IPS-NIHi7 (cell line): ENCODE measurements at regions not wholly inside any gene's neighbourhood (a gene's known extent, or its start where the extent isn't known, plus 50 kb on each side); places are given as distances from the start of the nearest gene placed in this dataset.
A peak's percentile ranks its signal among the peaks of the same experiment; 100 is the strongest.

Experiments used
- DNase-seq: peaks from one replicate; pipeline ENCODE4 v3.0.0; 2012; ENCODE audit warnings: mixed read lengths; ENCODE audit errors: extremely low spot score

- no peak for DNase-seq
These were observed 825.0 kb upstream of the KLHL29 start for GRCh38 chr2:22560021-22560420.

GRCh38 chr2:22579341-22579740, 805.6 kb upstream of the KLHL29 start:
- DNase-seq, result no peak

GRCh38 chr2:22582107-22582506, 802.9 kb upstream of the KLHL29 start:
- no peak for DNase-seq

- DNase-seq, result no peak
These were observed 788.7 kb upstream of the KLHL29 start for GRCh38 chr2:22596306-22596705.

GRCh38 chr2:22600156-22600555, 784.8 kb upstream of the KLHL29 start:
- DNase-seq, result no peak

- DNase-seq, result no peak
These were observed 784.0 kb upstream of the KLHL29 start for GRCh38 chr2:22600999-22601398.

- DNase-seq, result no peak
These were observed 780.8 kb upstream of the KLHL29 start for GRCh38 chr2:22604136-22604535.

- no peak for DNase-seq
These were observed 768.9 kb upstream of the KLHL29 start for GRCh38 chr2:22616031-22616430.

- DNase-seq, result no peak
These were observed 761.4 kb upstream of the KLHL29 start for GRCh38 chr2:22623620-22624019.

- peak; percentile 25 for DNase-seq
These were observed 758.4 kb upstream of the KLHL29 start for GRCh38 chr2:22626621-22627020.

- DNase-seq, result no peak
These were observed 756.8 kb upstream of the KLHL29 start for GRCh38 chr2:22628221-22628620.

- DNase-seq, result no peak
These were observed 756.1 kb upstream of the KLHL29 start for GRCh38 chr2:22628906-22629305.

- DNase-seq, result no peak
These were observed 750.8 kb upstream of the KLHL29 start for GRCh38 chr2:22634167-22634566.

- DNase-seq, result no peak
These were observed 728.6 kb upstream of the KLHL29 start for GRCh38 chr2:22656426-22656825.

GRCh38 chr2:22673529-22673928, 711.5 kb upstream of the KLHL29 start:
- no peak for DNase-seq

GRCh38 chr2:22683914-22684313, 701.1 kb upstream of the KLHL29 start:
- DNase-seq, result no peak

GRCh38 chr2:22690096-22690495, 694.9 kb upstream of the KLHL29 start:
- no peak for DNase-seq

GRCh38 chr2:22691666-22692065, 693.3 kb upstream of the KLHL29 start:
- DNase-seq, result no peak

- no peak for DNase-seq
These were observed 692.2 kb upstream of the KLHL29 start for GRCh38 chr2:22692746-22693145.

- DNase-seq, result no peak
These were observed 690.7 kb upstream of the KLHL29 start for GRCh38 chr2:22694300-22694699.

- peak; percentile 39 for DNase-seq
These were observed 690.1 kb upstream of the KLHL29 start for GRCh38 chr2:22694856-22695255.

- no peak for DNase-seq
These were observed 687.8 kb upstream of the KLHL29 start for GRCh38 chr2:22697054-22697788.

- DNase-seq, result no peak
These were observed 683.3 kb upstream of the KLHL29 start for GRCh38 chr2:22701561-22702160.
